Kasumi-1 (cell line): ENCODE measurements at regions not wholly inside any gene's neighbourhood (a gene's known extent, or its start where the extent isn't known, plus 50 kb on each side); places are given as distances from the start of the nearest gene placed in this dataset.

Source experiments
- DNase-seq, 2 experiments: peaks; one replicate each; lab custom pipeline; 2025; lab: John Stamatoyannopoulos, UW

DNA sequence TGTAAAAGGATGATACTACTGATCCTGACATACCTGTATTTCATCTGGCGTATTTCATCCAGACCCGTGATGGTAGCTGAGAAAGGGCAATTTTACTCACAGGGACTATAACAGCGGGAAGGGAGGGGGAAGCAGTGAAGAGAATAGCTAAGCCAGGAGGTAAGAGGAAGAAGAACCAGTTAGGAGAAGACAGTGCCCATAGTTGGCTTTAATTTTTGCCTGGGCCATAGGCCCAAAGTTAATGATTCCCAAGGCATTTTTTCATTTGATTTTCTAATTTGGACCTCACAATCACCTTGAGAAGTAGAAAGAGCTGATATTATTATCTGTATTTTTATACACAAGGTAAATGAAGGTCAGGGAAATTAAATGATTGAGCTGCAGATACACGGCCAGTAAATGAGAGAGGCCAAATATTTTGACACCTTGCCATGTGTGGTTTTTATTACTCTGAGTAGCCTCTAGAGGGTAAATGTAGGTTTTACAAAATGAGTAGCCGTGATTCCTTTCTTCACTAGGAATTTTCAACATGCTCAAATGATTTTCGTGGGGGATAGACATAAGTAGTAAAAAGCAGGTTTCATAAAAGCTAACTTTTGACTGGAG is 382.2 kb downstream of the FUT8 start:
- no peak for DNase-seq

DNA sequence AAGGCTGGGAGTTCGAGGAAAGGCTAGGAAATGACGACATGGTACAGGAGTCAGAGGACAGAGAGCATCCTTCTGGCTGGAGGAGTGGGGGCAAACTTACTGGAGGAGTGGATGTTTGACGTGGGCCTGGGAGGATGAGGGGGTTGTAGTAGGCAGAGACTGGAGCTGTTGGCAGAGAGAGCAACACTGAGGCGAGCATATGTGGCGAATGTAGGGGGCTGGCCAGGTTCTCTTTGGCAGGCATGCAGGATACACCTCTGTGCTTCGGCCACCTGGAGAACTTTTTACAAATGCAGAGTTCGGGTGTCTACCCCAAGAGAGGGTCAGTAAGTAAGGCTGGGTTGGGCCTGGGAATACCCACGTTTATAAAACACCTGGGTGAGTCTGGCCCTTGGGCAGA is 385.7 kb downstream of the FUT8 start:
- DNase-seq = no peak

DNA sequence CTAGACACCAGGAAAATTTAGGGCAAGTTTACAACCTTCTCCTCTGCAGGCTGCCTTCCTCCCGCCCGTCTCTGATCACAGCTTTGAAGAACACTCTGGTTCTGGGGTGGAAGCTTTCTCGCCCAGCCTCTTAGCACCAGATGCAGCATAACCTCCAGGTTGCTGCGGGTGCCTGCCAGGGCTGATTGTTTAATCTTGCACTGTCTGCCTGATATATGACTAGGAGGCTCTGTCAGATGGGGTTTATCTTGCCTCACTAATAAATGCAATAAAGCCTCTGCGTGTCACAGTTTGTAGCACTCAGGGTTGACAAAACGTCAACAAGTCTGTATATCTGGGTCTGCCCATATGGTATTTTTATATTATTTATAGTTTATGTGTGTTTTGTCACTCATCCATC is 388.2 kb downstream of the FUT8 start:
- DNase-seq = no peak

DNA sequence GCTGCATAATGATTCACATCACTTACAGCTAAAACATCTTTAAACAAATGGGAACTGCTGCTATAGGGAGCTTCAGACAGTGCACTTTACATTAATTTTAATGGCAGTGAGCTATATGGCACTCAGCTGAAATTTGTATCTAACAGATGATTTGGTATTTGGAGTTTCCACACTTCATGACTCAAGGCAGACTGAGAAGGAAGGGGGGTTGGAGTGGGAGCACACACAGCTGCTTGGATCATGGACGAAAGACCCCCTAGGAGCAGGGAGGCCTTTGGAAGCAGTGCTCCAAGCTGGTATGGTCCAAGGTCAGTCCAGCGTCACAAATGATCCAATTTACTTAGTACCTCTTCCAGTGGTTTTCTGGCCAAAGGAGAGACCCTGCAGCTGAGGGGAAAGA is 389.7 kb downstream of the FUT8 start:
- DNase-seq = no peak

DNA sequence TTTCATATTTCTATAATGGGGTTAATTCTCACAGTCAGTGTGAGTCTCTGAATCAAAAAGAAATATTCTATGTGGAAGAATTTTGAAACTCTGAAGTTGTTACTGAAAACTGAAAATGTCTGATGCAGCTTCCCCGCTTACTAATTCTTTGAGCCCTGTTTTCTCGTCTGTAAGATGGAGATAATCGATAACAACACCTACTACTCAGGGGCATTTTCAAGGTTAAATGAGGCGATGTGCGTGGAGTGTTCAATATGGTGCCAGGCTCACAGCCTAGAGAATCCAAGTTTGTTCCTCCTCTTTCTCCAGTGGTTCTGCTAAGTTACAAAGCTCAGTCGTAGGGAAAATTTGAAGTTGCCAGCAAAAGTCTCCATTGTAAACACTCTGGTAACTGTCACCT is 391.4 kb downstream of the FUT8 start:
- DNase-seq = no peak

DNA sequence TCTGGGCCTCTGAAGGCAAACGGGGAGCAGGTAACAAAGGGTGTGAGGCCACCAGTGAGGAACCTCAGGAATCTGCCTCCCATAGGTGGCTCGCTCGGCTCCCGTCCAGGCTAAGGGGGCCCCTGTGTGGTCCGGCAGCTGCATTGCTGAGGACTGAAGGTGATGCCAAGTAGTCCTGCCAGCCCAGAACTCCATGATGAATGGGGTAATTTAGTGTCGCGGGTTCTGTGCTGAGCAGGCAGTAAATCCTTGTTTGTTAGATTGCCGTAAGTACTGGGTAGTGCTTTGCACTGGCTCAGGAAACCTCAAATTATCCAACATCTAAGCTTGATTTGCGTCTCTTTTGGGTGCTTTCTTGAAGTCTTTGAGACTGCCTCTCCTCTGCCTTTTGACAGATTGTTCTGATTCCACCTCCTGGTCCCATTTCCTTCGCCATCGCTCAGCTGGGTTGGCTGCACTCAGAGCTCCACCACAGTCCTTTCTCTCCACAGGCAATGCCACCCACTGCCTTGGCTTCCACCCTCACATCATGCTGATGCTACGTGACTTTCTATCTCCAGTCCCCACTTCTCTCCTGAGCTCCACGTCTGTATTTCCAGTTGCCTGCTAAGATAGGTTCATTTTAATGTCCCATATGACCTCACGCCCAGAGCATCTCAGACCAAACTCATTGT is 392.0 kb downstream of the FUT8 start:
- DNase-seq = no peak

DNA sequence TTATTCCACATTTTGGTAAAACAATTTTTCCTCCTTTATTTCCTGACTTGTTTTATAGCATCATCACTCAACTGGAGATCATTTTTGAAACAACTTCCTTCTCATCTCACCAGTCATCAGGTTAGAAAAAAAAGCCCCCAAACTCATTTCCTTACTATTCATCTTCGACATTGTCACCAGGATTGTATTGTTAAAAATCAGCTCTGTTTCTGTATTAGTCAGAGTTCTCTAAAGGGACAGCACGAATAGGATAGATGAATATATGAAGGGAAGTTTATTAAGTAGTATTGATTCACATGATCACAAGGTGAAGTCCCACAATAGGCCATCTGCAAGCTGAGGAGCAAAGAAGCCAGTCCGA is 392.6 kb downstream of the FUT8 start:
- no peak for DNase-seq

DNA sequence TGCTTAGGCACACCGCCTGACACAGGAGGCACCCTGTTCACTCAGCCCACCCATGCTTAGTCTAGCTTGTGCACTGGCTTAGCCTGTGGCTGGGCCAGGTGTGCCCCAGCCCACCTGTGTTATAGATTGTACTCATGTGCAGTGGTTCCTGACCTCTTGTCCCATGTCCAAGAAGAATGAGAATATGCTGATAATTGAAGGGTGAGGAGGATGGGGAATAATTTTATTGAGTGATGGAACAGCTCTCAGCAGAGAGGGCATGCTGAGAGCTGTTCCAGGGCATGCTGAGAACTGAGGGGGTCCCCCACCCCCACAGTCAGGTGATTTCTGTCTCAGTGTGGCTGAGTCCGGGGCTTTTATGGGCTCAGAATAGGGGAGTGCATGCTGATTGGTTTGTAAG is 395.9 kb downstream of the FUT8 start:
- DNase-seq = no peak

DNA sequence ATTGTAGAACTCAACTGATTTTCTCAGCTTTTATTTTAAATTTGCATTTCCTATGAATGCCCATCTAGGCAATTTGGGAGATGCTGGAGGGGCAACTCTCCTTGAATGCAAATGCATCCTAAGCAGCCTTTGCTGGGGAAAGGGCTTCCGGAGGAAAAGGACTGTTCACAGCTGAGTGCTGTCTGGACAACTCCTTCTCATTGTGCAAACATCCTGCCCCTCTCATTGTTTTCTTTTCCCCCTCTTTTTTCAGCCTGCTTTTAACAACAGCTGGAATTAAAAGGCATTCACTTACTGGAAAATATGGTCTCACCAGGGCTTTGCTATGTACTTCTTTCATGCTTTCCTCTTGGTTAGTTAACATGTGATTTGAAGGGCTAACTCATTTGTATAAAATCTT is 397.8 kb downstream of the FUT8 start:
- no peak for DNase-seq

DNA sequence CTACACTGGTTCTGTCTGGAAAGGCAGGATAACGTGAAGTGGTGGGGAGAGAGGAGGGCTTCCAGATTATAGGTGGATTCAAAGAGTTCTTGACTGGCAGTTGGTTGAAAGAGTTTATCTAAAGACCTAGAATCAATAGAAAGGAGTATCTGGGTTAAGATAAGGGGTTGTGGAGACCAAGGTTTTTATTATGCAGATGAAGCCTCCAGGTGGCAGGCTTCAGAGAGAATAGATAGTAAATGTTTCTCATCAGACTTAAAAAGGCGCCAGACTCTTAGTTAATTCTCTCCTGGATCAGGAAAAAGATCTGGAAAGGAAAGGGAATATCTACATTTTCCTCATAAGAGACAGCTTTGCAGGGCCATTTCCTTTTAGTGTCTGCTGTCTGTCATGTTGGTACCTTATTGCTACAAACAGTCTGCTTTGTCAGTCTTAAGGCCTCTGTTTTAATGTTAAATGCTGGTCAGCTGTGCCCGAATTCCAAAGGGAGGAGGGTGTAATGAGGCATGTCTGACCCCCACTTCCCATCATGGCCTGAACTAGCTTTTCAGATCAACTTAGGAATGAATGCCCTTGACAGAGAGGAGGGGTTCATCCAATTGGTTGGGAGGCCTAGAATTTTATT is 401.3 kb downstream of the FUT8 start:
- no peak for DNase-seq

DNA sequence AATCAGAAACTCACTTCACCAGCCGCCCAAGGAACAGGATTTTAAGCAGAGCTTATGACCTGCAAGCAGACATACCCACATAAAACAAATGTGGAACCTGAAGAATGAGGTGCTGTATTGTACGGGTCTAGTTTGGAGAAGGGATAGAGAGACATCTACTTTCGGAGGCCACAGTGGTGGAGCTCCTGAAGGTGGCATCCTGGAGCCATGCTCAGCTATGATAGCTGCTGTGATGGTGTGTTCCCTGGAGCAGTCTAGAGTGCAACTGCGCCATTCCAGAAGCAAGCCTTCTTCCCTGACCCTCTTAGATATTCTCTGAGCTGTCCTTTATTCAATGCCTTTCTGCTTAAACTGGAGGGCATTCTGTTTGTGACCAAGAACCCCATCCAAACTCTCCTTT is 402.6 kb downstream of the FUT8 start:
- DNase-seq = no peak

DNA sequence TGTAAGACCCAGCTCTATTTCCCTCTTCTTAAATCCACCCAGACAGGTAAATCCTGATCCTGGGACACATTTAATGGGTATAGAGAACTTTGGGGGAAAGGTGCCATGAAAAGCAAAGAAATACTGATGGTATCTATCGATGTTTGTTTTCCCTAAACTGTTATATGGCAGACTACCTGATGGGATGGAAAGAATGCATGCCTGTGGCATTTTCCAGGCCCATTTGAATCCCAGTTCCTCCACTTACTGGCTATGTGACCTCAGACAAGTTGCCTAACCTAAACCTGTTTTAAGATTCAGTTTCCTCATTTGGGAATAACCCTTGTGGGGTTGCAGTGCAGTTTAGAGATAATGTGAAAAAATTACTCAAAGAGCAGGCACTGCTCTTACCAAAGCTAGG is 404.5 kb downstream of the FUT8 start:
- DNase-seq = no peak

DNA sequence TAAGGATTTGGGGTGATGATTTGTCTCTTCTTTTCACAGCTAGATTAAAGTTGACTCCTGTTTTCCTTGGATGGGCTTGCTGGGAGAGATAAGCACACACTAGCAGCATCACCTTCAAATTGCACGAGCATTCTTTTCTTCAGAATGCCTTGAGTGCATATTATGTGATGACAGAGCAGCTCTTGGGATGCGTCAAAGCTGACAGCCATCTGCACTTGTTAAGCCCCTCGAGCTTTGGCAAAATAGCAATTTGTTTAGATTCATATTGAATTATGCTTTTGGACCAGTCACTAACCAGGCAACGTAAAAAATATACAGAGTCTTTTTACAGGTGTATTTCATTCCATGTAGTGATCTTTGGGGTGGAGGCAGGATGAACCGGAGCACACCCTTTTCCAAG is 407.0 kb downstream of the FUT8 start:
- no peak for DNase-seq

DNA sequence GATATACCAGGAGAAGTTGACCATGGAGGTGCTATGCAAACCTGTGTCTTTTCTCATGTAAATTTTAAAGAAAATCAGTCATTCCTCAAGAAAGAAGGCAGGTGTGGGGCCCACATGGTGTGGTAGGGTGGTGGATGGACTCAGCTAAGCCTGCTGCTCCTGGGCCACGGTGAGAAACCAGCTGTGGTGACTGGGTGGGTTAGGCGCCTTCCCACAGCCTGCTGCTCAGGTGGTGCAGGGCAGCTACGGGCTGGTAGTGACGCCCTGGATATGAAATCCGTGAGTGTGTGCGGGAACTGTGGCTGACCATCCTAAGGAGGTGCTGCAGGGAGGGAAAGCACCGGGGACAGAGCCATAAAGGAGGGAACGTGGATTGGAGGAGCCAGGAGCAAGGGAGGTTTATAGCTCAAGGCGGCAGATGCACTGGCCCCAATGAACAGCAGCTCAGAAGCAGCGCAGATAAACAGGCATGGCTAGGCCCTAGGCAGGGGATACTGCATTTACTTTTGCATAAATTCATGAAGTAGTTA is 408.8 kb downstream of the FUT8 start:
- DNase-seq = no peak

DNA sequence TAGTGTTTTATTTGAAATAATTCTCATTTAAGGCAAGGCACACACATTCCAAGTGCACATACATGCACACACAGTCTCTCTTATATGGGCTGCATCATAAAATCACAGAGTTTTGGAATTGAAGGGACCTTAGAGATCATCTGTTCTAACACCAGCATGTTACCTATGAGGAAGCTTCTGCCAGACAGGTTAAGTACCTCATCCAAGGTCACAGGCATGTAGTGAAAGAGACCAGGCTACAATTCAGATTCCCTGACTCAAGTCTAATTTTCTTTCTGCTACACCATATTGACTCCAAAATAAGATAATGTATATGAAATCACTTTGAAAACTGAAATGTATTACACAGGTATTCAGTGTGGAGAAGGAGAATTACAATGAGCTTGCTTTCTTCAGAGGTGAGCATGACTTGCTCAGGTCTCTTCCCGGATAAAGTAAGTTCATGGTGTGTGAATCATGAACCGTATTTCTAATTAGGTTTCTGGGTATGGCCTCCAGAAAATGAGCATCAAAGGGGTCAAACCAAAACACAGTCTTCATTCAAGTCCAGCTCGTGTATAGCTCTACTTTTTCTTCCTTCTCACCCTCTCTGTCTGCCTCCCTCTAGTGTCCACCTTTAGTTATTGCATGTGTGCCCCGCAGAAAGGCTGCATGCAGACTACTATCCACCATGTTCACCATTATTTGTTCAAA is 411.9 kb downstream of the FUT8 start:
- peak; percentile 82 to 83 for DNase-seq

DNA sequence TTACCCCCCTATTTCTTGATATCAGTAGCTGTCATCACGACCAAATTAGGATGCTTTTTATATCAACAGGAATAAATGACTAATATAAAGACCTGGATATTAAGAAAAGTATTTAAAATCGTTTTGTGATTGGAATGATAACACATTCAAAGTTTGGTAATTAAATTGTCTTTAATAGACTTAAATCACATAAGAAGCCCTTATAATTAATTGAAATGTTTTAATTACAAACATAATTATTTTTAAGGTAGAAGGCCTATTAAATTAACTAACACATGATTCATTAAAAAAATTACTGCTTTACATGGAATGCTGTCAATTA is 412.4 kb downstream of the FUT8 start:
- no peak for DNase-seq

DNA sequence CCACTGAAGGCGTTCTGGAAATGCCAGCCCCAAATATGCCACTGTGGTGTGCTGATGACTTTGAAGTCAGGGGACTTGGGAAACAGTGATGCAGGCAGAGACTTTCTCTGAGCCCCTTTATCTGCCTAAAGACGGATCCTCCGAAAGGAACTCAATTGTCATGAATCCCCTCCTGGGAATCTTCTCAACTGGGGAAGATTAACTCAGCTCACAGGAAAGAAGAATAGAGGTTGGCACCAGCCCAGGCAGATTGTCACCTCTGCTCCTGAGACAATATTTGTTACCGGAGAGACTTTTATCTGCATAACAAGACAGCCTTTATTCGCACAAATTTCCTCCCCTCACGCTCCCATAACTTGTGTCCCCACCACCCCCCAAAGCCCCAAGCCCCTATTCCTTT is 414.4 kb downstream of the FUT8 start:
- DNase-seq = no peak

DNA sequence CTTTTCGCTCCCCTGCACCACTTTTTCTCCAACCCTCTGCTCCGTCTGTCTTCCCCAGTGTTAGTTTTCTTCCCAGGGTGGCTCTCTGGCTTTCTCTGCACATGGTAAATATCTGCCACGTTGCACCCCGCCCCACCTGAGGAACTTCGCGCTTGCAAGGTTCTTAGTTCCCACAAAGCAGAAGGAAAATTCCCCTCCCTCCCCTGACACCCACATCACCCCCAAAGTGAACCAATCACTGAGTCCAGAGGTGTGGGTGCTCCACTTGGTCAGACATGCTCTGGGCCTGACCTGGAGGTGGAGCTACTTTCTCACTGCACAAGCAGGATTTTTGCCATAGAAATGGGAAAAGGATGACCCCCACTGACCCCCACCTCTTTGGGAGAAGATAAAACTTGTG is 415.0 kb downstream of the FUT8 start:
- no peak for DNase-seq

DNA sequence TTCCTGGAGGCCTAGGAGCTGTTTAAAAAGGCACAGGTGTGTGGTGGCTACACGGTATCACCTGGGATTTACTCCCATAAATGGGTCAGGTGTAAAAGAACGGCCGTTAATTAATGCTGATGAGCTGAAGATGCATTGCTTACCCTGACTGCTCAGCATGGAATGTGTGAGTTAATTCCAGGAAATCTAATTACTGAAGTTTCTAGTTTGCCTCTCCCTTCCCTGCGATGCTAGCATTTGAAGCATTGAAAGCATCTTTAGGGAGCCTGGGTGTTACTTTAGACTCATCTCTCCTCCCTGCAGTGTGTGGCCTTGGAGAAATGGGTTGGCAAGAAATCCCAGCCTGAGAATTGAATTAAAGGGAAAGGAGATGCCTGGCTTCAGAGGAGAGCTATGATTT is 415.9 kb downstream of the FUT8 start:
- DNase-seq = no peak

DNA sequence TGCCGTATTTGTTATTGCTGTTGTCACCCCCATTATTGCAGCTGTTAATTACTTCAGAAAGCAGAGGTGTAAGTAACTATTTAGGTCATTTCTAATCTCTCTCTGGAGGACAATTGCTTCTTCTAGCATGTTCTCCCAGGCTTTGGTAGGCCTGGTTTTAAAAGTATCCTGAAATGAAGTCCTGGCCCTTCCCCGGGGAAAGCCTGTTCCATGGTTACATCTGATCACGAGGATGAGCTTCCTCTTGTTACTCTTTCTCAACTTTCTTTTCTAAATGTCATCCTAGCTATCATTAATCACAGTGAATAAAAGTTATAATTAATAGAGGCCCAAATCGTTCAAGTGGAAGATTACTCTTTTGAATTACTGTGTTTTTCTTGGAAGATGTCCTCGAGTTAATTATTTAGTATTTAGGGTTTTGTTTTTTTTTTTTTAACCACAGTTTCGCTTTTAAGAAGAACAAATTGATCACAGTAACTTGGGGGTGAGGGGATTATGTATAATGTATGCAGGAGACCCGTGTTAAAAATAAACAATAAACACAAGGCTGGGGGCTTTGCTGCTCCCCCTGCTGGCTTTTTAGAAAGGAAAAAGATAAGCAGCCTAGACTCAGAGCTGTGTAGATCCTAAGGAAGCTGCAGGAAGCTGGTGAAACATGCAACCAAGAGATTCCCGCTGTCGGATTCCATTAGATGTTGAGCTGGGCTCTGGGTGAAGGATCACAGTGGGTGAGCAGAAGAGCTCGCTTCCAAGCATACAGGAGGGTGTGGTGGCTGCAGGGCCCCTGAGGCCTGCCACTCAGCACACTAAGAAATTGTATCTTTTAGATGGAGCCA is 420.1 kb downstream of the FUT8 start:
- peak; percentile 5 to 9 for DNase-seq

DNA sequence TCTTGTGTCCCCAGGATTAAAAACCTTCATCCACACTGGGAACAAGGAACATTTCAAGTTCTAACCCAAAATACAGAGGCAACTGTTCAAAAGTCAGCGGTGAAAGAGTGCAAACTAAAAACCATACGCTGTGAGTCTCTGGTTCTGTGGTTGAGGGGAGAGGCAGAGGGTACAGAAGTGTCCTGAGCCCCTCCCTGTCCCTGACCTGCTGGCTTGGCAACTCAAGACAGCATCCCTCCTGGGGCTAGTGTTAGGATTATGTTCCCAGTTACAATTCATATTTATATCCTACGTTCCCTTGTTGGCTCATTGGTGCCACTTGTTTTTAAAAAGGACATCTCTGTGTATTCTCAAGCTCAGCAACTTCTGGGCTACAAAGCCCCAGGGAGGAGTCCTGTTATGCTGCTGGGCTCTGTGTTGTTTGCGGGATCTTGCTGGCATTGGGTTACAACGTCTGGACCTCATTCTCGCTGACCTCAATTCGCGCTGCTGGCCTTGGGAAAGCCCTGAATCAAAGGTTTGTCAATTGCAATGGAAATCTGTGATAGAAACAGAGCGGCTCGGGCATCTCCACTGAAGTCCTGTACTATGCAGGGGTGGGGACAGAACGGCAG is 420.8 kb downstream of the FUT8 start:
- no peak for DNase-seq

DNA sequence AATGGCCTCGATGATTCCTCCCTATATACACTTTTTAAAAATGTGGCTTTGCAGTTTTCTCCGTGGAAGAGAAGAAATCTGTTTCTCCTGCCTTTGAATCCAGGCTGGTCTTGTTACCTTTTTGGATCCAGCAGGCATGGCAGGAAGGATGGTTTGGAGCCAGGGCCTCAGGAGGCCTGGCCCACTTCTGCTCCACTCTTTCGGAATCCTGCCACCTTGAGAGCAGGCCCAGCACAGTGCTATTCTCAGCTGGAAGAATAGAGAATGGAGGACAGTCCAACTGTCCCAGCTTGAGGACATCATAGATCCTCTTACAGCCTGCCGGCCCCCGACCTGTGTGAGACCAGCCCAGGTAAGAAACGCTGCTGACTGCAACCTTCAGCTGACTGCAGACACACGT is 421.5 kb downstream of the FUT8 start:
- DNase-seq = no peak
